GM19023 (cell line): ENCODE measurements at regions not wholly inside any gene's neighbourhood (a gene's known extent, or its start where the extent isn't known, plus 50 kb on each side); places are given as distances from the start of the nearest gene placed in this dataset.
A peak's percentile ranks its signal among the peaks of the same experiment; 100 is the strongest.
"Not testable (repeated sequence)": the region's sequence is repeated elsewhere in the genome, so short reads cannot be mapped to it uniquely, and the experiment has no call there.

Experiments
- ATAC-seq: cut with Tn5 transposase; IDR thresholded peaks from one replicate; pipeline ENCODE4 v1.9.1; 2021; ENCODE audit warnings: mild to moderate bottlenecking, moderate library complexity; ENCODE audit not compliant: unreplicated experiment

DNA sequence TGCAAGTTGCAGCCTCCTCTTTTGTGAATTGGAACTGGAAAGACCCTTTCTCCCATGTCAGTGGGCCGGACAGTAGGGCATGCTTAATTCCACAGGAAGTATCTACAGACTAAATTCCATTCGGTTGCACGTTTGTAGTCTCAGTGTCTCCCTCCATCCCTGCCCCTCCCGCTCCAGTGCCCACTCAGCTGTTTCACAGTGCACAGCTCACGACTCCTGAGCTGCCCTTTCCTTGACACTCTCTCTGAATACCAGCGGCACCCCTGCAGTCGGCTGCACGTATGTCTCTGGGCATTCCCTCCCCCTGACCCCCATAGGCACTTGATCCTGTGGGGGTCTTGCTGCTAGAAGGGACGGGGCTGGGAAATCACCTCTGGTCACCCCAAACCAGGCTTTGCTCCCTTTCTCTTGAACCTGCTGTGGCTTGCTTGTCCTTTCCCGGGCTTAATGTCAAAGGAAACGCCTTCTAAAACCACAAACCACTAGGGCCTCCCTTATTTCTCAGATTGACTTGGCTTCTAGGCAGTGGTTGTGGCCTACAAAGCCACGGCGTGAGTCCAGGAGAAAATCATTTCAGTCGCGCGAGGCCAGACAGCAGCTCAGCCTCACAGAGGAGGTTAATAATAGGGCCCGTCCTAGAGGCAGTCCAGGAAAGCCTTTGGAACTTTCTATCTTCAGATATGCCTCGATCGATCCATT lies 365.3 kb upstream of the PROX1 start:
- ATAC-seq, result peak; percentile 70

DNA sequence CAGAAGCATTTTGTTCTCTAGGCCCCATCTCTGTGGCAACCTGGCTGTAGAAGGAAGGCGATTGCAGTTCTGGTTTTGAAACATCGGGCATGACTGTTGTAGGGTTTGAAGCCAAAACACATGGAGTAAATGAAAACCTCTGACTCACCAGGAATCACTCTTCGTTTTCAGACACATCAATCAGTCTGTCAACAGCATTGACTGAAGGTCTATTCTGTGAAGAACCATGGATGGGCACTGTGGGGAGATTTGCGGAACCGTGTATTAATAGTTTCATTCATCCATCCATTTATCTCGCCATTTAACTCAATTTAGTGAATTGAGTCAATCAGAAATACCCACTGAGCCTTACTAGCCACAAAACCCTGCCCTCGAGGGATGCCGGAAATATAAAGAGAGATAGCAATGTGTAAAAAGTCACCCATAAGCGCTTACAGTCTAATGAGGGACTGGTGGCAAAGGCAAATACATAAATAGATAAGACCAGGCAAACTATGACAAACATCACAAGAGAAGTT lies 364.6 kb upstream of the PROX1 start:
- ATAC-seq, result no peak

DNA sequence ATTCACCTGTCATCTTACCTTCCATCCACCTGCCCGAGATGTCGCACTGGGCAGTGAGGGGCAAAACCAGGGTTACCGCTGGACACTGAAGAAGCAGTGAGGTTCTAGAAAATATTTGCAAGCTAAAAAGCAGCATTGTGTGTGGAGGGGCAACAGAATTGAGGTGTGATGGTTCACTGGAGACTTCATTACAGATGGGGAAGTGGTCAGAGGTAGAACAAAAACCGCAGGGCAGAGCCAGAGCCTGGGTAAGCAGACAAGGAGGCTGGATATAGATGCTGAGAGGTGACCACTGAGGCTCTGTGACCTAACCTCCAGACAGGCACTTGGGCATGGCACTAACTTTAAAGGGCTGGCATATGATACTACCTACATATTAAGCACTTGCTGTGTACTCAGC lies 363.9 kb upstream of the PROX1 start:
- ATAC-seq, result no peak

DNA sequence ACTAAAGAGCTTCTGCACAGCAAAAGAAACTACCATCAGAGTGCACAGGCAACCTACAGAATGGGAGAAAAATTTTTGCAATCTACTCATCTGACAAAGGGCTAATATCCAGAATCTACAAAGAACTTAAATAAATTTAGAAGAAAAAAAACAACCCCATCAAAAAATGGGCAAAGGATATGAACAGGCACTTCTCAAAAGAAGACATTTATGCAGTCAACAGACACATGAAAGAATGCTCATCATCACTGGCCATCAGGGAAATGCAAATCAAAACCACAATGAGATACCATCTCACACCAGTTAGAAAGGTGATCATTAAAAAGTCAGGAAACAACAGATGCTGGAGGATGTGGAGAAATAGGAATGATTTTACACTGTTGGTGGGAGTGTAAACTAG lies 351.0 kb upstream of the PROX1 start:
- ATAC-seq, result not testable (repeated sequence)

DNA sequence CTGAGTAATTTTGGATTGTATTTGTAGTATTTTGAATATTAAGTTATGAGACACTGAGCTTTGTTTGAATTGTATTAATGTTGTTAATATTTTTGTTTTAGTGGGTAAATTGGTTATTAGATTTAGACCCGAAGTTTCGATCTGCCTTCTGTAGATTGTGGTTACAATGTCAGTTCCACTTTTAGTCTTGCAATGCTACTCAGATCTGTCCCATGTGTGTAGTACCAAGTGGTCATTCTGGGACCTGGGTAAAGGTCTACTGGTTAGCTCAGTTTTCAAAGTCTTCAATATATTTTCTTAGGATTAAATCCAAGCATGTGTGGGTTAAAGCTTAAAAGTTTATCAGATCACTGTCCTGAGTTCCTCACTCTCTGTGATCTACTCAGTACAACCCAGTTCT lies 346.5 kb upstream of the PROX1 start:
- ATAC-seq, result no peak

DNA sequence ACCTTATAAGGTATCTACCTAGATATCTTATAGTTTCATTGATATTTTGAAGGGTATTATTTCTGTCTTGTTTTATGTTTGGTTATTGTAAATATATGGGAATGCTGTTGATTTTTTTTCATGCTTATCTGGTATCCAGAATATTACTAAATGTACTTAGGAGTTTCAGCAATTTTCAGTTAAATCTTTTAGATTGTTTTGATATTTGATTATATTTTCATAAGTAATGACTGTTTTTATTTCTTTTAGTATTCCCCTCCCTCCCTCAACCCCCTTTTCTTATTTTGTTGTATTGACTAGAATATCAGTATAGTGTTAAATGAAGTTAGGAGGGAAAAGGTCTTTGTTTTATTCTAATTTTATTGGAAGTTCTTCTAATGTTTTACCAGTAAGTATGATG lies 344.4 kb upstream of the PROX1 start:
- no peak for ATAC-seq

DNA sequence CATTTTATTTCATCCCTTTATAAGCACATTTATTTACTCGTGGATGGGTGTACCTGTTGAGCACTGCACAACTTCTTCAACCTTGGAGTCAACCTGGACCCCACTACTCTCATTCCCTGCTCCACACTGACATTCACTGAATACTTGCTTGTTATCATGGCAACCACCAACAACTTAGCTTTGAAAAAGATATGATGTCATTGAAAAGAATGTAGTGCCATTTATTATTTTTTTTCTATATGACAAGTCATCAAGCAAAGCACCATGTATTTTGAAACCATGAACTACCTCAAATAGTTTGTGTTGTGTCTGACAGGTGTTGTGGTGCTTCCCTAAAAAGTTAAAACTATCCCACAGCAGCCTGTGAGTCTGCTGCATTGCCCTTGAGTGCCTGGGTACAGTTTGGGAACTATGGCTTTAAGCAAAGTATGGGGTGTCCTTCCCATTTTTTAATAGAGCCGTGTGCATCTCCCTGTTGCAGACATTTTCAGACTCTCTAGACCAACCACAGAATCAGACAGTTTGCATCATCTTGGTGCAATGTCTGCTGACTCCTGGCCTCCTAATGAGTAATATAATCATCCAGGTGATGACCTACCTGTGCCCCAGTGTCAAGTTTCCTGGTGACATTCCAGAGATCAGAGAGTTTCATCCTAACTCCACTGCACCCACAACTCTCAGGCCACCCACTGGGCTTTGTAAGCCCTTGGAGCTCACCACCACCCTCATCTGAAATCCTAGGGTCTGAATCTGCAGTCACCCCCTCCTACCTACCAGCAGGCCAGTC lies 339.7 kb upstream of the PROX1 start:
- ATAC-seq, result no peak

DNA sequence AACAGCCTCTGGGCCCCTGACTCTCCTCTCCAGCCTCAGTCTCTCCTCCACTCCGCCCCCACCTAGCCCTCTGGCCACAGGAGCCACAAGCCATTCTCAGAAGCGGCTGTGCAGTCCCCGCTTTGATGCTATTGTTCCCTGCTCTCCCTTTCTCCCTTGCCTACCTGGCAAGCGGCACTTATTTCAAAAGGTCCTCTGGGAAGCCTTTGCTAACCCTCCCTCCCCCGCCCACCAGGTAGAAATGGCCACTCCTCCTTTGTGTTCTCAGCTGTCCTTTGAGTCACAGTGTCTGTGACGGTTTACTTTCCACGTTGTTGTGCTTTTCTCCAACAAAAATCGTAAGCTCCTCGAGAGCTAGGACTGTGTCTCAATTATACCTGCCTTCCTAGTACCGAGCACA lies 338.4 kb upstream of the PROX1 start:
- no peak for ATAC-seq

DNA sequence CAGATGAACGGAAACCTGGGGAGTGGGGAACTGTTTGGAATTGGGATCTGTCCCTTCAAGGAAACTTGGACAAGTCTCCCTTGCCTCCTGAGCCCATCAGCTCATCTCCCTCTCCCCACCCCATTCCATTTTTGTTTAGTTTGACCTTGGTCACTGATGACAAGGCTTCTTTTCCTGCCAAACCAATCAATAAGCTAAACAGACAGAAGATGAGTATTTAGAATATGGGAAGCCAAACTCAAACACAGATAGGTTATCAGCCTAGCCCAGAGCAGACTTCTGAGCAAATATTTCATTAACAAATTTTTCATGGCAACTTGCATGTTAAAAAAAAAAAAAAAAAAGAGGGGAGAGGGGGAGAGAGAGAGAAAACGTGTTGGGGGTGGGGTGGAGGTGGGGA lies 337.2 kb upstream of the PROX1 start:
- ATAC-seq, result no peak

DNA sequence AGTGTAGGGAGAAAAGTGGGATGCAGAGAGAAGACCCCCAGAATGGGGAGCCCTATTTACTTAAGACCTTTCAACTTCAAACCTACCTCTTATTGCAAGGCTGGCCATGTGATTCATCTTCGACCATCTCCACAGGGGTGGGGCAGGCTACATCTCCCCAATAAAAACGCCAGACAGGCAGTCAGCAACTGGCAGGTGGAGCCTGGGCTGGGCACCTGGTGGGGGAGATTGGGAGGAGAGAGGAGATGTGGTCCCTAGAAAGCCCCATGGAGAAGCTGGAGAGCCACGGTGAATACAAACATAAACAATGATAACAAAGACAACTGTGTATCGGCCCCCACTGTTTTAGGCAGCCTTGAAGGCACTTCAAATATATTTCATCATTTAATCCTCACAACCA lies 336.7 kb upstream of the PROX1 start:
- no peak for ATAC-seq

DNA sequence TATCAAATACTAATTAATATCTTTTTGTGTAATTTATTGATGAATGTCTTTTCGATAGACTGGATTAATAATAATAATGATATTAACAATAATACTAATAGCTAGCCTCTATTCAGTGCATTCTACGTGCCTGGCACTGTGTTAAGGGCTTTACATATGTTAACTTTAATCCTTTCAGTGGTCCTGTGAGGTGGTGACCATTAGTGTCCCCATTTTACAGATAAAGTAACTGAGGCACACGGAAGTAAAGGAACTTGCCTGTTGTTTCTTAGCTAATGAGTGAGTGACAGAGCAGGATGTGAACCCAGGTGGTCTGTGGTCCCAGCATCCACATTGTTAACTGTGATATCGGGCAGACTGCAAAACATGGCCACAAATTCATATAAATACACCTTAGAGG lies 335.7 kb upstream of the PROX1 start:
- ATAC-seq, result no peak

DNA sequence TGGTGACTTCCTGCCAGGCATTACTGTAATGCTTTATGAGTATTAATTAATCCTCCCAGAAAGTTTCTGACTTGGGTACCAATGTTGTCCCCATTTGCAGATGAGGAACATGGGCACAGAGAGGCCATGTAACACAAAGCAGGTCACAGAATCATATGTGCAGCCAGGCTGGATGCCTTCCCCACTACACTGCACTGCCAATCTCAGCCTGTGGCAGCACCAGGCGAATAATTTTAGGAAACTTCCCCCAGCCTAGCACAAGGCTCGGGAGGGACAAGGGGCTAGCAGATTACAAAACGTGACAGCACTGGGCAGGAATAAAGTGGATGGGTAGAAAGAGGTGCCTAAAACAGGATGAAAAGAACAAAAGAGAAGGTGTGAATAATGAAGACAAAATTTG lies 331.7 kb upstream of the PROX1 start:
- ATAC-seq, result no peak

DNA sequence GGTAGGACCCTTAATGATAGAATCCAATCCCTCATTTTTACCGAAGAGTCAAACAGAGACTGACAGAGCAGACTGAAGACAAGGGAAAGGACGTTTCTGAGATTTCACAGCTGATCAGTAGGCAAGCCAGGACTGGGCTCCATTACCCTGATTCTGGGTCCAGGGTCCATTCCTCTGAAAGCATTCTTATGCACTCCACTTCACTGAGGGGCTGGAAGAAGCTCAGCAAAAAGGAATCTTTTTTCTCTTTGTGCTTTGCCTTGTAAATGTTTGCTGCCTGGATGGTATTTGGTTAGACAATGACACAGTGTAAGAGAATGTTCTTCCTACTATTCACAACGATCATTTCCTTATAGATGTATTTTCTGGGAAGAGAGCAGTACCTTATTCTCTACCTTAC lies 331.3 kb upstream of the PROX1 start:
- ATAC-seq, result no peak

DNA sequence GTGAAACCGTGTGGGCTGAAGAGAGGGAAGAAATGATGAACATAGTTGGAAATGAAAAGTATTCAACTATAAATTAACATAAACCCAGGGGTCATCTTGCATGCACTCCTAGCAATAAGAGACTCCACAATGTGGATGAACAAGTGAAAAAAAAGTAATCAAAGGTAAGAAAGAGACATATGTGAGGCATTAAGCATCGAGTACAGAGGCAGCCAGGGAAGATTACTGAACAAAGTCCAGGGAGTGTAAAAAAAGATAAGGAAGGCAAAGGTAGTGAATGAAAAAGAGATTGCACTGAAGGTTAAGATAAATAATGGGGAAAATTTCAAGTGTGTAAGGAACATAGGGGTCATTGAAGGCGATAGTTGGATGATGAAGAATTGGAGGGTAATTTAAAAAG lies 330.8 kb upstream of the PROX1 start:
- ATAC-seq, result no peak

DNA sequence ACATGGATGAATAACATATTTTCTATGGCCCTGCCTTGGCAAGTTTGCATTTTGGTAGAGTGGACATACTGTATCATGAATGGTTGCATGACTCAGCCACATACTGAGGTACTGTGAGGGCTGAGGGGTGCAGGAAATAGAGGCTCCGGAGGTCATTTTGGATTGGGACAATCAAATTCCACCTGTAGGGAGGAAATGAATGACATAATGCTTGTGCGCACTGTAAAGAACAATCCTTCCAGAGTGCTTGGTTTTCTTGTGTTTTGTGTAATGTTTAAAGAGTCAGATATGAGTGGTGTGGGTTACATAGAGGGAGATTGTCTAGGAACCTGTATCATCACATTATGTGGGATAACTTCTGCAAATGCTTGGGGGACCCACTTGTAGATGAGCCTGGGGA lies 329.9 kb upstream of the PROX1 start:
- no peak for ATAC-seq

DNA sequence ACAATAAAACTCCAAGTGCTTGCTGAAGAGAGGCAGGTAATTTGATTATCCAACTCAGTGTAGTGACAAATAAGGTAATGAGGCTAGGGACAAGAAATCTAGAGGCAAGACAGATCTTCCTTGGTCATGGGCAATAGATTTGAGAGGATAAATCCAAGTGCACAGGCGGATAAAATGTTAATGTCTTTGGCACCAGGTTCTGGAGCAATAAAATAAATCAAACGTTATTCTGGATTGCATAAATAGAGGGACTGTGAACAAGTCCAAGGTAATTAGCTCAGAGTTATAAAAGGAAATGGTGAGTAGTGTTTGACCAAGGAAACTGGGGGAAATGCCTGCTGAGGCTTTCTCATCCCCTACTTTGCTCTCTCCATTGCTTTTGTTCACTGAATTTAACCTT lies 329.3 kb upstream of the PROX1 start:
- ATAC-seq, result no peak

DNA sequence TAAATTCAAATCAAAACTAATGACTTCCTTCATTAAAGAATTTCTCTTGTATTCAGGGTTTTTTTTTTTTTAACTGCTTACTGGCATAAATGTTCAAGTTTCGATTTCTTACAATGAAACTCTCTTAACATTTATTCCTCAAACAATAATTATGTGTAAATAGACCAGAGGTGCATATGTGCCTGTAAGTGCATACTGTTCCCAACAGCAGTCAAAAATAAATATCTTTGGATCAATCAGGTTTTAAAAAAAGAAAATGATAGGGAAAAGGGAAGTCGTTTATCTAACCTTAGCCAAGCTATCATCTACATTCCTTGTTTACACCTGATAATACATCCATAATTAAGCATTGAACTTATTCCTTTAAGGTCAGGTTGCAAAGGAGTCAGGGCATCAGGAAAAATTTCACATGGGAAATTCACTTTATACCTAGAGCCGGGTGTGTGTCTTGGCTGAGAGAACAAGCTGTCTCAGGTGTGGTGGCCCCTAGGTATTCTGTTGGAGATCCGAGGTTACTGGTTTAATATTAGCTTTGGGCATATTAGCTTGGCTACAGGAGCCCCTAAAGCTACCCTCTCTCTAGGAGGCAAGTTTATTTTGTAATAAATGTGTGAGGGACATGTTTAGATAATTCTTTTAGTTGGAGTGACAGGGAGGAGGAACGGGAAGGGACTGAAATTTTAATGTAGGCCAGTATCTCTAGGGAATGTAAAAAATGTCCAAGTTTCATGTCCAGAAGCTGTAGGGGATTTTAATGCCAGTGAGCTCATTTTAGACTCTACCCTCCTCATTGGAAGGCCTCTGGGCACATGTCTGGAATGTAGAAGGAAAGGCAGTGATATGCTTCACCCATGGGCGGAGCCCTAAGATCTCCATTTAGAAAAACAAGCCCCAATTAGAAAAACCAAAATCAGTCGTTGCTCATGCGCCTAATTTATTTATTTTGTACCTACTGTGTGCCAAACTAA lies 327.9 kb upstream of the PROX1 start:
- ATAC-seq, result no peak

DNA sequence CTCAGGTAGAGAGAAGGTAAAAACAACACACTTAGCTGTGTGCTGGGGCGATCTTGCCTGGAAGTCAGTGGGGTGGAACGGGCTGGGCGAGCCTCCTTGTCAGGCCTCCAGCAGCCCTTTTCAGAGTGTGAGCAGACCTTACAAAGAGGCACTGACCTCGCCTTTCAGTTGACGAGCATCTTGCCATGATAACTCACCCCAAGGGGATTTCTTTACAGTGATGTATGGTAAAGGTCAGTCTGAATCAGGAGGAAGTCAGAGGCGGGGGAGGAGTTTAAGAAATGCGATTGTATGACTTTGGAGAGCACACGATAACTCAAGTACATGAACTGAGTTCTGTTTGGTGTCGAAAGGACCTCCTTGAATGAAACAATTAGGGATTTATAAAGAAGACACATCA lies 326.5 kb upstream of the PROX1 start:
- ATAC-seq, result no peak

DNA sequence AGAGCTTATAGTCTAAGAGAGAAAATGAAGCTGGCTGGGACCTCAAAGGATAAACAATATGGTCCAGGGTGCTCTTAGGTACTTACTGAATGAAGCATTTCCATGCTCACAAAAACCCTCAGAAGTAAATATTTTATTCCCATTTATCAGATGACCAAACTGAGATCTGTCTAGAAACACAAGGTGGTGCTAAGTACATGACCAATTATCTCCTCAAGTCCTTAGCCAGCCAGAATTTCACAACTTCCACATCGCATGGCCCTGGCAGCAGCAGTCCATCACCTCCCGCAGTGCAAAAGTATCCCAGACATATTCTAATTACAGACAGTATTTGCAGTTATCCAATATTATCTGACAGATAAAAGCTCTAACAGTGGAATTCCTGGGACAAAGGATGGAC lies 321.7 kb upstream of the PROX1 start:
- no peak for ATAC-seq

DNA sequence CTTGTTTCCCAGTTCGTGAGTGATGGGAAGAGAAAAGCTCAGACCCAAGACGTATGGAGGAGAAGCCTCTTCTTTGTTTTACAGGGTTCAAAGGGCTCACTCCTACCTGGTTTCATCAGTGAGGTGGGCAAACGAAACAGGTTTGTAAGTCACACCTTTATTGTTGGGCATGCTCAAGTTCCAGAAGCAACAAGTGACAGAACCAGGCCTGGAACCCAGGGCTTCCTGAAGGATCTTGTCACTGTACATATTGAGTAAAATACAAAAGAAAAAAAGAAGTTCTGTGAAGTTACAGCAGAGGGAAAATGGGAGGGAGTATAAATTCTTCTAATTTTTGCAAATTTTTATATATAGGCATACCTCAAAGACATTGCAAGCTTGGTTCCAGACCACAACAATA lies 320.9 kb upstream of the PROX1 start:
- no peak for ATAC-seq

DNA sequence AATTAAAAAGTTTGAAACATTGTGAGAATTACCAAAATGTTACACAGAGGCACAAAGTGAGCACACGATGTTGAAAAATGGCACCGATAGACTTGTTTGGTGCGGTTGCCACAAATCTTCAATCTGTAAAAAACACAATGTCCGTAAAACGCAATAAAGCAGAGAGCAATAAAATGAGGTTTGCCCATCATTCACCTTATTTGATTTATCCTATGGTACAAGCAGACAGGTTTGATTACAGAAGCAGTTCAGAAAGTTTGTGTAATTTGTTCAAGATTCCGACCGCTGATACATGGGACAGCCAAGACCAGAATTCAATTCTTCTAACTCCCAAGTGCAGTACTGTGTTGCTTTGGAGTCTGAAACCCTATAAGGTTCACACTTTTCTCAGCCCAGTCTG lies 318.3 kb upstream of the PROX1 start:
- ATAC-seq, result no peak
